Fibroblast of mammary gland (primary cell): ENCODE measurements at regions not wholly inside any gene's neighbourhood (a gene's known extent, or its start where the extent isn't known, plus 50 kb on each side); places are given as distances from the start of the nearest gene placed in this dataset.

Experiments
- DNase-seq: peaks from one replicate; pipeline ENCODE4 v3.0.0-alpha.2; 2010; ENCODE audit warnings: low read depth
- H3K4me3 ChIP-seq: 2 replicates; pipeline ENCODE4 v1.5.1; 2011; ENCODE audit warnings: low read depth, mild to moderate bottlenecking, low read length, moderate library complexity; ENCODE audit not compliant: control insufficient read depth
- TF ChIP-seq, protein P1 (sequence below): conservative IDR thresholded peaks from 2 replicates; pipeline ENCODE4 v1.5.1; 2011; ENCODE audit warnings: low read depth, low read length, inconsistent platforms; ENCODE audit not compliant: control insufficient read depth, insufficient read depth

DNA sequence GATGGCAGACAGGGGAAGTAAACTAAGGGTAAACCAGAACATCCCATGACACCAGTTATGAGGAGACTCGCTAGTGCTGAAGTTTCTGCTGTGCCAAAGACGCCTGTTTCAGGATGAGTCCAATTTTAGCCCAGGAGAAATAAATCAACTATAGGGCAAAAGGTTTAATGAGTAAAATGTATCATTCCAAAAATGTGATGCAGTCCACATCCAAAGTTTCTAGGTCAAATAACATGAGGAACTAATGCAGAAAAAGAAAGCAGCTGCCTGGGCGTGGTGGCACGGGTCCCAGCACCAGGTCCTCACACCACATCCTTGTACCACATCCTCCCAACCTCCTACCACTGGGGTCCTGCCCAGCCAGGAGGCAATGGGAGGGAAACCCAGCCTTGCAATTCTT, 126.9 kb upstream of the CTAGE1 start:
- no peak overlapping the region for H3K4me3 ChIP-seq
- TF ChIP-seq, protein P1, sequence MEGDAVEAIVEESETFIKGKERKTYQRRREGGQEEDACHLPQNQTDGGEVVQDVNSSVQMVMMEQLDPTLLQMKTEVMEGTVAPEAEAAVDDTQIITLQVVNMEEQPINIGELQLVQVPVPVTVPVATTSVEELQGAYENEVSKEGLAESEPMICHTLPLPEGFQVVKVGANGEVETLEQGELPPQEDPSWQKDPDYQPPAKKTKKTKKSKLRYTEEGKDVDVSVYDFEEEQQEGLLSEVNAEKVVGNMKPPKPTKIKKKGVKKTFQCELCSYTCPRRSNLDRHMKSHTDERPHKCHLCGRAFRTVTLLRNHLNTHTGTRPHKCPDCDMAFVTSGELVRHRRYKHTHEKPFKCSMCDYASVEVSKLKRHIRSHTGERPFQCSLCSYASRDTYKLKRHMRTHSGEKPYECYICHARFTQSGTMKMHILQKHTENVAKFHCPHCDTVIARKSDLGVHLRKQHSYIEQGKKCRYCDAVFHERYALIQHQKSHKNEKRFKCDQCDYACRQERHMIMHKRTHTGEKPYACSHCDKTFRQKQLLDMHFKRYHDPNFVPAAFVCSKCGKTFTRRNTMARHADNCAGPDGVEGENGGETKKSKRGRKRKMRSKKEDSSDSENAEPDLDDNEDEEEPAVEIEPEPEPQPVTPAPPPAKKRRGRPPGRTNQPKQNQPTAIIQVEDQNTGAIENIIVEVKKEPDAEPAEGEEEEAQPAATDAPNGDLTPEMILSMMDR, result no peak
- DNase-seq, result peak; percentile 89

DNA sequence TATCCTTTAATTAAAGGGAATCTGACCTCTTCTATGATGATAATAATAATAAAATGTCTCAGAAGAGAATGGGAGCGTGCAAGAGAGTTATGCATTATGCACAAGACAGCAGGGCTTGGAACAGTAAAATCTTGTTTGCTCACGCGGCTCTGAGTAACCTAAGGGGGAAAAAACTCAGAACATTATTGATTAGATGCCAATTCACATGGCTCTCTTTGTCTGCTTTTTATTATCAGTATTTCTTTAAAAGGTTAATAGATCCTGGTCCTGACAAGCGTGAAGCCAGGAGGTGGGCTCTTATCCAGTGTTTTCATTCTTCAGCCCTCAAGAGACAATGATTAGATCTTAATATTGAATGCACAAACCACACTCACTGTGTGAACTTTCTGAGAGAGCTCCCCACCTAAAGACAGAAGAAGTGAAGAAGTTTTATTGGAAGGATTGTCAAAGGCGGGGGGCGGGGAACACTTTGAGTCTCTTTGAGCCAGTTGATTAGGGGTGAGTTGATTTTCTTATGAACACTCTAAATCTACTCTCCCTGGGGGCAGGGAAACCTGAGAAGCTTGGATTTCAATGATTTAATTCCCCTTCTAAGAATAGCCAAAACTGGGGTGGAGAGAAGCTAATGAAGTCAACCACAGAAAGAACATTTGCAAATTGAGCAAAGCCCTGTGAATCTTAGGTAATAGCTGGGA, 127.5 kb upstream of the CTAGE1 start:
- no peak overlapping the region for H3K4me3 ChIP-seq
- peak; percentile 75 for DNase-seq
- TF ChIP-seq, protein P1, result no peak

- no peak for DNase-seq
- H3K4me3 ChIP-seq, result no peak overlapping the region
- TF ChIP-seq, protein P1, result no peak
Measured at GRCh38 chr18:22546905-22547570, 129.3 kb upstream of the CTAGE1 start.

DNA sequence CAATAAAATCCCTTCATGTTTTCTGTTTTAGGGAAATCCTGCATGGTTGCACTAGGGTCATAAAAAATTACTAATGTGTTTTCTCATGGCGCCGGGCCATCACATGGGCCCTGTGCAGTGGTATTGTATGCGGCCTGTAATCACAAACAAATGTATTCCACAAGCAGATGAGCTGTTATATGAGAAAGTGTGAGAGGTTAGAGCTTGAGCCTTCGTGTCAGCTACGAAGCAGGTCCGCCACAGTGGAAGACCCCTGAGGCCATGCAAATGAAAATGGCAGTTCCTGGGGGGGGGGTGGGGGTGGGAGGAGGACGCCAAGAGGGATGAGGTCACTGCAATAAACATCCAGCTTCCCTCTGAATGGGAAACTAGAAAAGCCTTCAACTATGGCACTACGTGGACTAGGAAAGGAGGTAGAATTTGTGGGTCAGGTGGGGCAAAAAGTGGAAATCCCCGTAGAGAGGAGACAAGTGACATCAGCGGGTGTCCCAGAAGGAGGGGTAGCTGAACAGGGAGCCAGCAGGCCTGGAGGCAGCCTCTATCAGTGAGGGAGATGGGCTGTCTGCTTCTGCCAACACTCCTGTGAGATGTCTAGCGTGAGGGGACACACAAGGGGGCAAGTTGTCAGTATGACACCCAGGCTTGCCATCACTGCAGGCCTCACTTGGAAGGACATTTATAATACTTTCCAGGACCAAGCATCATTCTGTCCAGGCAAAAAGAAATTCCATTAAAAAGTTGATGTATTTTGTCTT, 130.3 kb upstream of the CTAGE1 start:
- no peak overlapping the region for H3K4me3 ChIP-seq
- peak; percentile 68 for DNase-seq
- TF ChIP-seq, protein P1, result no peak

DNA sequence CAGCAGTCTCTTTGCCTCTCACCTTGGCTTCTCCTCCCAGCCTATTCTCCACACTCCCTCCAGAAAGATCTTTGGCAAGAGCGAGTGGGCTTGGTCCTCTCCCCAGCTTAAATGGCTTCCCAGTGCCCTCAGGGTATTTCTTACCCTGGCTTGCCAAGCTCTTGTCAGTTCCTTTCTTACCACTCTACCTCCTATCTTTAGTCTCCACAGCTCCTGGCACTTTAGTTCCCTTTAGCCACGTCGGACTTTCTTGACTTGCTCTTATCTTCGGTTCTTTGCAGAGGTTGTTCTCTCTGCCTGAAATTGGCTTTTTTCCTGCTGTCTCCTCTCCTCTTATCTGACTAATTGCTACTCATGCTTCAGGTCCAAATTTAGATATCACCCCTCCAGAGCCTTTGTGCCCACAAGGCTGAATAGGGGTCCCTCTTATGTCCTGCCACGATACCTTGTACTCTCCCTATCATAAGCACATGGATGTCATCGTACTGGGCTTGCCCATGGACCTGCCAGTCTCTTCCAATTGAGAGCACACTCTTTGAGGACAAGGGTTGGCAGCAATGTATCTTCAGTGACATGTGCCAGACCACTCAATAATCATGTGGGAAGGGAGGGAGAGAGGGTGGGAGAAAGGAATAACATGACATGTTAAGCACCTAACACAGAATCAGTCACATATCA, 131.7 kb upstream of the CTAGE1 start:
- no peak overlapping the region for H3K4me3 ChIP-seq
- DNase-seq, result no peak
- TF ChIP-seq, protein P1, result no peak

GRCh38 chr18:22550366-22550765, 132.7 kb upstream of the CTAGE1 start:
- TF ChIP-seq, protein P1, result no peak
- DNase-seq, result peak; percentile 77
- no peak overlapping the region for H3K4me3 ChIP-seq
